ENCODE measurements at regions not wholly inside any gene's neighbourhood (a gene's known extent, or its start where the extent isn't known, plus 50 kb on each side); places are given as distances from the start of the nearest gene placed in this dataset.

- no peak for TF ChIP-seq POLR2A (IDR thresholded peaks at IDR 0.05)
- TF ChIP-seq, protein P1, sequence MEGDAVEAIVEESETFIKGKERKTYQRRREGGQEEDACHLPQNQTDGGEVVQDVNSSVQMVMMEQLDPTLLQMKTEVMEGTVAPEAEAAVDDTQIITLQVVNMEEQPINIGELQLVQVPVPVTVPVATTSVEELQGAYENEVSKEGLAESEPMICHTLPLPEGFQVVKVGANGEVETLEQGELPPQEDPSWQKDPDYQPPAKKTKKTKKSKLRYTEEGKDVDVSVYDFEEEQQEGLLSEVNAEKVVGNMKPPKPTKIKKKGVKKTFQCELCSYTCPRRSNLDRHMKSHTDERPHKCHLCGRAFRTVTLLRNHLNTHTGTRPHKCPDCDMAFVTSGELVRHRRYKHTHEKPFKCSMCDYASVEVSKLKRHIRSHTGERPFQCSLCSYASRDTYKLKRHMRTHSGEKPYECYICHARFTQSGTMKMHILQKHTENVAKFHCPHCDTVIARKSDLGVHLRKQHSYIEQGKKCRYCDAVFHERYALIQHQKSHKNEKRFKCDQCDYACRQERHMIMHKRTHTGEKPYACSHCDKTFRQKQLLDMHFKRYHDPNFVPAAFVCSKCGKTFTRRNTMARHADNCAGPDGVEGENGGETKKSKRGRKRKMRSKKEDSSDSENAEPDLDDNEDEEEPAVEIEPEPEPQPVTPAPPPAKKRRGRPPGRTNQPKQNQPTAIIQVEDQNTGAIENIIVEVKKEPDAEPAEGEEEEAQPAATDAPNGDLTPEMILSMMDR (IDR thresholded peaks at IDR 0.05 in 4 of 5, conservative IDR thresholded peaks at IDR 0.05 in 1 of 5) = no peak
Measured at GRCh38 chr2:234661849-234662248, 165.0 kb upstream of the ARL4C start.
